Stomach (tissue), 8 donors: ENCODE measurements at regions not wholly inside any gene's neighbourhood (a gene's known extent, or its start where the extent isn't known, plus 50 kb on each side); places are given as distances from the start of the nearest gene placed in this dataset.

Experiments used
- DNase-seq, 2 donors: peaks; one replicate each; pipeline versions ENCODE4 v3.0.0 to v3.0.0-alpha.2; 2013 to 2019
- H3K27ac ChIP-seq, 5 donors: fragments of 200-600 bp in 4 of 5; sonication (generic) in 4 of 5; one replicate each; pipeline ENCODE4 v1.5.1; 2013 to 2019; ENCODE audit warnings: mild to moderate bottlenecking in 1 of 5, moderate library complexity in 1 of 5
- H3K27me3 ChIP-seq, 3 donors: fragments of 200-600 bp; sonication (generic); one replicate each; pipeline ENCODE4 v1.5.1; 2017 to 2019; ENCODE audit warnings: mixed run types in 1 of 3
- H3K36me3 ChIP-seq, 4 donors: fragments of 200-600 bp; sonication (generic); 1 replicate in 3 of 4; 2 replicates in 1 of 4; pipeline ENCODE4 v1.5.1; 2016 to 2019
- H3K4me1 ChIP-seq, 4 donors: fragments of 200-600 bp; sonication (generic); one replicate each; pipeline ENCODE4 v1.5.1; 2016 to 2019
- H3K4me3 ChIP-seq, 4 donors: fragments of 200-600 bp; sonication (generic) in 3 of 4; one replicate each; pipeline ENCODE4 v1.5.1; 2016 to 2019; ENCODE audit warnings: mild to moderate bottlenecking in 1 of 4
- H3K9me3 ChIP-seq, 4 donors: fragments of 200-600 bp; sonication (generic); one replicate each; pipeline ENCODE4 v1.5.1; 2016 to 2019
- EP300 ChIP-seq: sonication (generic); formaldehyde crosslinking; IDR thresholded peaks from one replicate; pipeline ENCODE4 v1.6.1; 2017; ENCODE audit warnings: antibody characterized with exemption
- POLR2A ChIP-seq, 4 donors: fragments of 450-650 bp; IDR thresholded peaks; one replicate each; pipeline ENCODE4 v1.6.1; 2016; ENCODE audit warnings: antibody characterized with exemption in 4 of 4, control low read depth in 2 of 4, mild to moderate bottlenecking in 1 of 4, moderate library complexity in 1 of 4
- POLR2AphosphoS5 ChIP-seq, 3 donors: sonication (generic); formaldehyde crosslinking; IDR thresholded peaks; one replicate each; pipeline ENCODE4 v1.6.1; 2016; ENCODE audit warnings: antibody characterized with exemption in 3 of 3
- WGBS, 5 donors: extraction: QIAGEN DNeasy Blood & Tissue Kit in 3 of 5; methylation state at CpG; one replicate each; pipeline versions ENCODE4 v1.1.5 to v1.1.7; 2013 to 2018; 5-methylcytosine and 5-hydroxymethylcytosine counted together
- intact Hi-C: fragments of 100-400 bp; cut with DNase I; formaldehyde crosslinking; loops from one replicate; pipeline ENCODE4 v1.15.1; 2023; ENCODE audit warnings: low total_unique reads
- TF ChIP-seq, protein P1 (sequence below), 7 experiments: fragments of 450-650 bp in 4 of 7; fragments of 200-600 bp in 3 of 7; sonication (generic) in 3 of 7; IDR thresholded peaks; one replicate each; pipeline ENCODE4 v1.5.1; 2016 to 2019; ENCODE audit warnings: antibody characterized with exemption in 7 of 7, control low read depth in 2 of 7, mild to moderate bottlenecking in 1 of 7
- donor health status: healthy with polysubstance abuse.
- donor health status: Bipolar disorder and iron deficiency.
- donor health status: healthy.

DNA sequence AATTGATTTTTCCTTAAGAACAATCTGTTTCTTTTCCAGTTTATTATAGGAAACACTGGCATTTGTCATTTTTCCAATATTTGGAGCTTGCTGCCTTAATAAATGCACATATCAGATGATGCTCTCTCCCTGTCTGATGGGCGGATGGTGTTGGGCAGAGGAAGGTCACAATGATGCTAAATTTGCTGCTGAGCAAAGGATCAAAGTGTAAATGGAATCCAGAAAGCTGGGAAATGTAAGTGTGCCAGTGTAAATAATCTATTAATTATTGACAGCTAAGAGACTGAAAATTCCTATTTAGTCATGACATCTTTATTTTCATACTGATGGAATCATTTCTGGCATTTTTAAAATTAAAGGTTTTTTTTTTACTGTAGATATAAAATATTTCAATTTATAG, 243.2 kb downstream of the PTBP2 start:
- WGBS, 5 donors, result 55 to 82% (median 61%) methylated on average over 1 of the region's 1 CpG
- intact Hi-C loops, result loop anchor here (10.0 kb wide), 1 partner anchor 1090 kb away; no protein-coding TSS in a partner anchor
- no peak for DNase-seq
- Histone ChIP-seq H3K4me1 (peaks cover 0 to 16% (median 8%) of the 10 kb centered on the region in 4 donors), H3K27me3 (no peaks in the 10 kb centered on the region), H3K27ac (no peak overlapping the region), H3K36me3 (no peaks in the 10 kb centered on the region), H3K9me3 (no peaks in the 10 kb centered on the region), H3K4me3 (no peak overlapping the region)
- TF ChIP-seq EP300 (no peak), POLR2AphosphoS5 (IDR thresholded peaks at IDR 0.05) (no peak), POLR2A (IDR thresholded peaks at IDR 0.05) (no peak)
- TF ChIP-seq, protein P1, sequence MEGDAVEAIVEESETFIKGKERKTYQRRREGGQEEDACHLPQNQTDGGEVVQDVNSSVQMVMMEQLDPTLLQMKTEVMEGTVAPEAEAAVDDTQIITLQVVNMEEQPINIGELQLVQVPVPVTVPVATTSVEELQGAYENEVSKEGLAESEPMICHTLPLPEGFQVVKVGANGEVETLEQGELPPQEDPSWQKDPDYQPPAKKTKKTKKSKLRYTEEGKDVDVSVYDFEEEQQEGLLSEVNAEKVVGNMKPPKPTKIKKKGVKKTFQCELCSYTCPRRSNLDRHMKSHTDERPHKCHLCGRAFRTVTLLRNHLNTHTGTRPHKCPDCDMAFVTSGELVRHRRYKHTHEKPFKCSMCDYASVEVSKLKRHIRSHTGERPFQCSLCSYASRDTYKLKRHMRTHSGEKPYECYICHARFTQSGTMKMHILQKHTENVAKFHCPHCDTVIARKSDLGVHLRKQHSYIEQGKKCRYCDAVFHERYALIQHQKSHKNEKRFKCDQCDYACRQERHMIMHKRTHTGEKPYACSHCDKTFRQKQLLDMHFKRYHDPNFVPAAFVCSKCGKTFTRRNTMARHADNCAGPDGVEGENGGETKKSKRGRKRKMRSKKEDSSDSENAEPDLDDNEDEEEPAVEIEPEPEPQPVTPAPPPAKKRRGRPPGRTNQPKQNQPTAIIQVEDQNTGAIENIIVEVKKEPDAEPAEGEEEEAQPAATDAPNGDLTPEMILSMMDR (IDR thresholded peaks at IDR 0.05), result no peak

DNA sequence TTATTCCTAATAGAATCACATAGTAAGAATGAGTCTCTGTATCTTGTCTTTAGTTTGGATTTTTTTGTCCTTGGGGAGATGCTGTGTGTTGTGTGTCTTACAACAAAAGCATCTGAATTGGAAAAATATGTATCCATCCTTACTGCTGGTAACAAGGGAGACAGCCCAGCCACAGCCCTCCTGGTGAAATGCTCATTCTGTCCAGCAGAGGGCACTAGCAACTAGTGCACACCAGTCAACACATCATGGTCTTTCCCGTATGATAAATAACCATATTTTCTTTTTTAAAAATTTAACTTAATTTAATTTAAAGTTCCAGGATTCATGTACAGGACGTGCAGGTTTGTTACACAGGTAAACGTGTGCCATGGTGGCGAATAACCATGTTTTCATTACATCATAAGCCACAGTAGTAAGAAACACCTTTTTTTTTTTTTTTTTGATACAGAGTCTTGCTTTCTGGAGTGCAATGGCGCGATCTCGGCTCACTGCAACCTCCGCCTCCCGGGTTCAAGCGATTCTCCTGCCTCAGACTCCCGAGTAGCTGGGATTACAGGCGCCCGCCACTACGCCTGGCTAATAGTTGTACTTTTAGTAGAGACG, 245.1 kb downstream of the PTBP2 start:
- no peak overlapping the region for H3K4me3 ChIP-seq
- intact Hi-C loops, result loop anchor here (10.0 kb wide), 1 partner anchor 1088 kb away; no protein-coding TSS in a partner anchor
- no peaks in the 10 kb centered on the region for H3K36me3 ChIP-seq
- H3K4me1 ChIP-seq, result peaks cover 0 to 16% (median 8%) of the 10 kb centered on the region in 4 donors
- no peaks in the 10 kb centered on the region for H3K9me3 ChIP-seq
- no peaks in the 10 kb centered on the region for H3K27me3 ChIP-seq
- 46 to 62% (median 53%) methylated on average over 15 of the region's 15 CpGs for WGBS, 5 donors
- peak; percentile 78 to 89 for DNase-seq
- TF ChIP-seq, protein P1 (IDR thresholded peaks at IDR 0.05), result peak in 5 of 7 experiments; percentile 66 to 91 (median 89)
- TF ChIP-seq EP300, result no peak
- no peak for TF ChIP-seq POLR2AphosphoS5 (IDR thresholded peaks at IDR 0.05)
- TF ChIP-seq POLR2A (IDR thresholded peaks at IDR 0.05), result no peak
- H3K27ac ChIP-seq, result no peak overlapping the region

DNA sequence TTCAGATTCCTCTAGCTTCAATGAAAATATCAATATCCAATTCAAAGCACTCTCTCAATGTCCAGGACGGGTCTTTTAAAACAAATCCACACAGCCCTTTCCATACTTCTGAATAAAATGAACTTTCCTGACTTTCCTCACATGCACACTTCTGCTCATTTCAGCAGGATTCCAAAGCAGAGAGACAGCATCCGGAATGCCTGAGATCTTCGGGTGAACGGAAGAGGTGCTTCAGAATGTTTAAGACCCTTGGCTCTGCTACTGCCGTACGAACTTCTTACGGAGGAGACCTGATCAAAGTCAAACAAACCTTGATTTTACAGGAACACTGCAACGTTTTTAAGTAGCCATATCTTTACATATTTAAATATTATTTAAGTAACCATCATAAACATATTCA, 245.7 kb downstream of the PTBP2 start:
- Histone ChIP-seq H3K27ac (no peak overlapping the region), H3K4me1 (peaks cover 0 to 15% (median 7%) of the 10 kb centered on the region in 4 donors), H3K4me3 (no peak overlapping the region), H3K36me3 (no peaks in the 10 kb centered on the region), H3K27me3 (no peaks in the 10 kb centered on the region), H3K9me3 (no peaks in the 10 kb centered on the region)
- intact Hi-C loops, result loop anchor here (10.0 kb wide), 1 partner anchor 1087 kb away; no protein-coding TSS in a partner anchor
- WGBS, 5 donors, result 58 to 75% (median 63%) methylated on average over 8 of the region's 8 CpGs
- TF ChIP-seq POLR2AphosphoS5 (IDR thresholded peaks at IDR 0.05) (no peak), EP300 (no peak), POLR2A (IDR thresholded peaks at IDR 0.05) (no peak)
- TF ChIP-seq, protein P1 (IDR thresholded peaks at IDR 0.05), result no peak
- no peak for DNase-seq

DNA sequence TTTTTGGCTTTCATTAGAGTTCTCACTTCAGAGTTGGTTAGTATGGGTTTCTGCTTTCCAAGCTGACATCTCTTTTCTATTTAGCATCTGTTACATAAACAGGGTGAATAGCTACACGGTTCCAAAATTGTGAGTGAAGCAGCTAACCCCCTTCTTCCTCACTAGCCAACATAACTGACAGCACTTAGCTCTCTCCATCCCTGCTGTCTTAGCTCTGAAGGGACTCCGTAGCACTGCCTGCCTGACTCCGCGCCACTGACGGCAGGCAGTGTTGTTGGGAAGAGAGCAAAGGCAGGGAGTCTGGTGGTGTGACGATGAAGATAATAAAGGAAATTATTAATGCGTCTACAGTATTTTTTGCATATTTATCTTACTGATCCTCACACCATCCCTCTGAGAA, 247.0 kb downstream of the PTBP2 start:
- Histone ChIP-seq H3K4me3 (no peak overlapping the region), H3K36me3 (no peaks in the 10 kb centered on the region), H3K27me3 (no peaks in the 10 kb centered on the region), H3K9me3 (no peaks in the 10 kb centered on the region), H3K4me1 (peaks cover 0 to 6% (median 2%) of the 10 kb centered on the region in 4 donors), H3K27ac (no peak overlapping the region)
- DNase-seq, result peak in 1 of 2 donors; percentile 36
- WGBS, 5 donors, result 51 to 75% (median 60%) methylated on average over 7 of the region's 7 CpGs
- TF ChIP-seq, protein P1 (IDR thresholded peaks at IDR 0.05), result no peak
- TF ChIP-seq POLR2AphosphoS5 (IDR thresholded peaks at IDR 0.05), result no peak
- TF ChIP-seq POLR2A (IDR thresholded peaks at IDR 0.05), result no peak
- no peak for TF ChIP-seq EP300
- intact Hi-C loops, result loop anchor here (10.0 kb wide), 1 partner anchor 1086 kb away; no protein-coding TSS in a partner anchor
